ENCODE measurements at regions not wholly inside any gene's neighbourhood (a gene's known extent, or its start where the extent isn't known, plus 50 kb on each side); places are given as distances from the start of the nearest gene placed in this dataset.

DNA sequence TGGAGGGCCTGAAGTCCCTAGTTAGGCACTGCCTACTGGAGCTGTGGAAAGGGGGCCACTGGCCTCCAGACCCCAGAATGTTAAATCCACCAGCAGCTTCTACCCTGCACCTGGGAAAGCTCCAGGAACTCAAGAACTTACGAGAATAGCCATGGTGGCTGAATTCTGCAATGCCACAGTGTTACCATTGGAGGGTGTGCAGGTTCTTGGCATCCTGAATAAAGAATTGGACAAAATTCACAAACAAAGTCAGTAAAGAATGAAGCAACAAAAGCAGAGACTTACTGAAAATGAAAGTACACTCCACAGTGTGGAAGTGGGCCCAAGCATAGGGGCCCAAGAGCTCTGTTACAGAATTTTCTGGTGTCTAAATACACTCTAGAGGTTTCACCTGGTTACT lies 107.0 kb downstream of the PRDM9 start:
- no peak for TF ChIP-seq POLR2AphosphoS5 (IDR thresholded peaks at IDR 0.05; ENCODE audit: low read depth)
- TF ChIP-seq, protein P1, sequence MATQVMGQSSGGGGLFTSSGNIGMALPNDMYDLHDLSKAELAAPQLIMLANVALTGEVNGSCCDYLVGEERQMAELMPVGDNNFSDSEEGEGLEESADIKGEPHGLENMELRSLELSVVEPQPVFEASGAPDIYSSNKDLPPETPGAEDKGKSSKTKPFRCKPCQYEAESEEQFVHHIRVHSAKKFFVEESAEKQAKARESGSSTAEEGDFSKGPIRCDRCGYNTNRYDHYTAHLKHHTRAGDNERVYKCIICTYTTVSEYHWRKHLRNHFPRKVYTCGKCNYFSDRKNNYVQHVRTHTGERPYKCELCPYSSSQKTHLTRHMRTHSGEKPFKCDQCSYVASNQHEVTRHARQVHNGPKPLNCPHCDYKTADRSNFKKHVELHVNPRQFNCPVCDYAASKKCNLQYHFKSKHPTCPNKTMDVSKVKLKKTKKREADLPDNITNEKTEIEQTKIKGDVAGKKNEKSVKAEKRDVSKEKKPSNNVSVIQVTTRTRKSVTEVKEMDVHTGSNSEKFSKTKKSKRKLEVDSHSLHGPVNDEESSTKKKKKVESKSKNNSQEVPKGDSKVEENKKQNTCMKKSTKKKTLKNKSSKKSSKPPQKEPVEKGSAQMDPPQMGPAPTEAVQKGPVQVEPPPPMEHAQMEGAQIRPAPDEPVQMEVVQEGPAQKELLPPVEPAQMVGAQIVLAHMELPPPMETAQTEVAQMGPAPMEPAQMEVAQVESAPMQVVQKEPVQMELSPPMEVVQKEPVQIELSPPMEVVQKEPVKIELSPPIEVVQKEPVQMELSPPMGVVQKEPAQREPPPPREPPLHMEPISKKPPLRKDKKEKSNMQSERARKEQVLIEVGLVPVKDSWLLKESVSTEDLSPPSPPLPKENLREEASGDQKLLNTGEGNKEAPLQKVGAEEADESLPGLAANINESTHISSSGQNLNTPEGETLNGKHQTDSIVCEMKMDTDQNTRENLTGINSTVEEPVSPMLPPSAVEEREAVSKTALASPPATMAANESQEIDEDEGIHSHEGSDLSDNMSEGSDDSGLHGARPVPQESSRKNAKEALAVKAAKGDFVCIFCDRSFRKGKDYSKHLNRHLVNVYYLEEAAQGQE (IDR thresholded peaks at IDR 0.05; ENCODE audit: insufficient replicate concordance, low read depth): no peak

All from HL-60 (cell line).